HG02759 (cell line): ENCODE measurements at regions not wholly inside any gene's neighbourhood (a gene's known extent, or its start where the extent isn't known, plus 50 kb on each side); places are given as distances from the start of the nearest gene placed in this dataset.

Experiments
- ATAC-seq: cut with Tn5 transposase; IDR thresholded peaks from one replicate; pipeline ENCODE4 v1.9.1; 2021; ENCODE audit warnings: mild to moderate bottlenecking, moderate library complexity; ENCODE audit not compliant: unreplicated experiment

- ATAC-seq: no peak
Observed at GRCh38 chr16:50997679-50998078, 153.4 kb downstream of the SALL1 start.

GRCh38 chr16:50996830-50997186 lies 154.3 kb downstream of the SALL1 start:
- ATAC-seq: no peak

GRCh38 chr16:50996166-50996829 lies 154.8 kb downstream of the SALL1 start:
- ATAC-seq: no peak

GRCh38 chr16:50994995-50995394 lies 156.1 kb downstream of the SALL1 start:
- no peak for ATAC-seq

- no peak for ATAC-seq
Observed at GRCh38 chr16:50992350-50993032, 158.6 kb downstream of the SALL1 start.

- ATAC-seq: no peak
Observed at GRCh38 chr16:50991436-50991835, 159.6 kb downstream of the SALL1 start.

- no peak for ATAC-seq
Observed at GRCh38 chr16:50991006-50991405, 160.1 kb downstream of the SALL1 start.

- ATAC-seq: no peak
Observed at GRCh38 chr16:50989047-50989446, 162.0 kb downstream of the SALL1 start.

GRCh38 chr16:50988441-50988840 lies 162.6 kb downstream of the SALL1 start:
- ATAC-seq: no peak

GRCh38 chr16:50986453-50986852 lies 164.6 kb downstream of the SALL1 start:
- ATAC-seq: no peak

- ATAC-seq: no peak
Observed at GRCh38 chr16:50985733-50986132, 165.3 kb downstream of the SALL1 start.

GRCh38 chr16:50984688-50985087 lies 166.4 kb downstream of the SALL1 start:
- ATAC-seq: no peak

GRCh38 chr16:50982808-50983207 lies 168.3 kb downstream of the SALL1 start:
- no peak for ATAC-seq

GRCh38 chr16:50981951-50982350 lies 169.1 kb downstream of the SALL1 start:
- no peak for ATAC-seq

- ATAC-seq: no peak
Observed at GRCh38 chr16:50980666-50981065, 170.4 kb downstream of the SALL1 start.

- ATAC-seq: no peak
Observed at GRCh38 chr16:50979806-50980620, 171.1 kb downstream of the SALL1 start.

- ATAC-seq: no peak
Observed at GRCh38 chr16:50977138-50977537, 173.9 kb downstream of the SALL1 start.

GRCh38 chr16:50974438-50975036 lies 176.5 kb downstream of the SALL1 start:
- ATAC-seq: no peak

- ATAC-seq: no peak
Observed at GRCh38 chr16:50972876-50973275, 178.2 kb downstream of the SALL1 start.

GRCh38 chr16:50970281-50970680 lies 180.8 kb downstream of the SALL1 start:
- ATAC-seq: no peak

GRCh38 chr16:50967827-50968612 lies 183.1 kb downstream of the SALL1 start:
- ATAC-seq: peak; percentile 61
